ENCODE measurements at regions not wholly inside any gene's neighbourhood (a gene's known extent, or its start where the extent isn't known, plus 50 kb on each side); places are given as distances from the start of the nearest gene placed in this dataset.

DNA sequence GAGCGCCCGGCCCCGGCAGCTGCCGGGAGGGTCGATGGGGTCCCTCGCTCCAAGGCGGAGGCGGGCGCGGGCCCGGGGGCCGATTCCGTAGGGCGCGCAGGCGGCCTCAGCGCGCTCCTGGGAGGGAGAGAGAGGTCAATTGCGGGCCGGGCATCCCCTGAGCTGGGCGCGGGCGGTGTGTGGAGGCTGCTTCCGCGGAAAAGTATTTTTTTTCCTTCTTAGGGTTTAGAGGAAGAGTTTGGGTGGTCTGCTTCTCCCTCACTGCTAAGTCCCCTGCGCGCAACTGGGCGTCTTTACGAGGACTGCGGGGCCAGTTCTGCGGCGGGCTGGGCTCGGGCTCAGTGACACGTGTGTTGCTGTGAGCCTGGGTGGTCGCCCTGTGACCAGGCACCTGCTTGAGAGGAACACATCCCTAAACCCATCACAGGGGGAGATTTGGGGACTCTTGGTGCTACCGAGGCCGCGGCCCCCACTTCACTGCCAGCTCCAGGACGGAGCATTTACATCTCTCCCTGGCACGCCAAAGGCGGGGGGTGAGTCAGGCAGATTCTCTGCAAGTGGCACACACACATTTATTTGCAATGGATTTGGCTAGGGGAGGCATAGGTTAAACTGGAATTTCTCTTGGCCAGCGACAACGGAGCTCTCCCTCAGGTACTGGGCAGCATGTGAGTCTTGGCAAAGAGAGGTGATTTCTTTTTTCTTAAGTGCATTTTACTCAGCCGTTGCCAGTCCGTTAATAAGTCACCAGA is 151.2 kb upstream of the SLC4A4 start:
- TF ChIP-seq, protein P1, sequence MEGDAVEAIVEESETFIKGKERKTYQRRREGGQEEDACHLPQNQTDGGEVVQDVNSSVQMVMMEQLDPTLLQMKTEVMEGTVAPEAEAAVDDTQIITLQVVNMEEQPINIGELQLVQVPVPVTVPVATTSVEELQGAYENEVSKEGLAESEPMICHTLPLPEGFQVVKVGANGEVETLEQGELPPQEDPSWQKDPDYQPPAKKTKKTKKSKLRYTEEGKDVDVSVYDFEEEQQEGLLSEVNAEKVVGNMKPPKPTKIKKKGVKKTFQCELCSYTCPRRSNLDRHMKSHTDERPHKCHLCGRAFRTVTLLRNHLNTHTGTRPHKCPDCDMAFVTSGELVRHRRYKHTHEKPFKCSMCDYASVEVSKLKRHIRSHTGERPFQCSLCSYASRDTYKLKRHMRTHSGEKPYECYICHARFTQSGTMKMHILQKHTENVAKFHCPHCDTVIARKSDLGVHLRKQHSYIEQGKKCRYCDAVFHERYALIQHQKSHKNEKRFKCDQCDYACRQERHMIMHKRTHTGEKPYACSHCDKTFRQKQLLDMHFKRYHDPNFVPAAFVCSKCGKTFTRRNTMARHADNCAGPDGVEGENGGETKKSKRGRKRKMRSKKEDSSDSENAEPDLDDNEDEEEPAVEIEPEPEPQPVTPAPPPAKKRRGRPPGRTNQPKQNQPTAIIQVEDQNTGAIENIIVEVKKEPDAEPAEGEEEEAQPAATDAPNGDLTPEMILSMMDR (IDR thresholded peaks at IDR 0.05; ENCODE audit: control insufficient read depth, extremely low read depth, insufficient read depth), result no peak
- peak overlapping the region; percentile 74 for H3K4me3 ChIP-seq (ENCODE audit: low read depth, low read length)
- DNase-seq (ENCODE audit: low read depth), result peak; percentile 83

DNA sequence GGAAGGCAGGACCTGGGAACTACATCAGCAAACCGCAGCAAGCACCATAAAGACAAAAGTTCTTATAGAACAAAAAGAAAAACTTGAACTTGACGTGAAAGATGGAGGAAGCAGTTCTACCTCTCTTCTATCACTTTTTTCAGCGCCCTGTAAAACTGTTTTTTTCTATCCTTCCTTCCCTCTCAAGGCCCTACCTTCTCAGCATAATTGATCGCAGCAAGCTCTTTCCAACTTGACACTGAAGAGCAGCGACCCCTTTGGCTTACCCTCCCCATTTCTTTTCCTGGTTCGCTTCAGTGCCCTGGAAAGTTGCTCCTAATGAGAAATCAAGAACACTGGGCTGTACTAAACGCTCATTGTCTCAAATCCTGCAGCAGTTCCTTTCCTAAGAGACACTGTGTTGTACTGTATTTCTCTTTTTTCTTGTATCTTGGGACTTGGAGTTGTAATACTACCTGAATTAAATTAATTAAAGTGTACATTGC is 150.6 kb upstream of the SLC4A4 start:
- TF ChIP-seq, protein P1 (IDR thresholded peaks at IDR 0.05; ENCODE audit: control insufficient read depth, extremely low read depth, insufficient read depth), result no peak
- DNase-seq (ENCODE audit: low read depth), result no peak
- peak overlapping the region; percentile 74 for H3K4me3 ChIP-seq (ENCODE audit: low read depth, low read length)

DNA sequence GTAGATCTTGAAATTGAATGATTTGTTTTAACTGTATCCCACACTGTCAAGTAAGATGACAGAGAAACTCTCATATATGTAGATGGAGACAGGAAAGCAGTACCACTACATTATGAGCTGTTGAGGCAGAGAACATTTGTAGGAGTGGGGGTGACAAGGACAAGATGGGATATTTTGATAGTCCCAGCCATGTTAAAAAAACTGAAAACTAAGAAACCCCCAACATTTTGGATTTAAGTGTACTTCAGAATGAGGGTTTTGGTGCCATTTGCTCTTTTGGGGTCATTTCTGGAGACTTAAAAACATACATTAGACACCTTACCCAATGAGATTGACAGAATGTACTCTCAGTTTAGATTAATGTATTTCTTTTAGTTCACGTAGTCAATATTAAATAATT is 149.9 kb upstream of the SLC4A4 start:
- TF ChIP-seq, protein P1 (IDR thresholded peaks at IDR 0.05; ENCODE audit: control insufficient read depth, extremely low read depth, insufficient read depth), result no peak
- no peak for DNase-seq (ENCODE audit: low read depth)
- peak overlapping the region; percentile 74 for H3K4me3 ChIP-seq (ENCODE audit: low read depth, low read length)

DNA sequence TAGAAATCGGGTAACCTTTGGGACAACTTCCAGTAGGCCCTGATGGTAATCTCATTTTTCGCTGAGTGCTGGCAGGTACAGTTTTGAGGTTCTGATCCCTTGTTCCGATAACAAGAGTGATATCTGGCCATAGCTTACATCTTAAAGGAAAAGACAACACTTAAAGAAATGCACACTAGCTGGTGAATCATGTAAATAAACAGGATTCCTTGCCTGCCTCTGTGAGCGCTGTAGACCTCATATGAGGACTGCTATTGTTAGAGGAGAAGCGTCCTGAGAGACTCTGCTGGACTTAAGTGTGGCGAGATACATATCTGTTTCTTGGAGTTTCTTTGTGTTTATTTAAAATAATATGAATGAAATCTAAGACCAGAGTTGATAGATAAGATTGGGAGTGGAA is 149.3 kb upstream of the SLC4A4 start:
- H3K4me3 ChIP-seq (ENCODE audit: low read depth, low read length), result peak overlapping the region; percentile 74
- DNase-seq (ENCODE audit: low read depth), result peak; percentile 69
- TF ChIP-seq, protein P1 (IDR thresholded peaks at IDR 0.05; ENCODE audit: control insufficient read depth, extremely low read depth, insufficient read depth), result peak; percentile 58

DNA sequence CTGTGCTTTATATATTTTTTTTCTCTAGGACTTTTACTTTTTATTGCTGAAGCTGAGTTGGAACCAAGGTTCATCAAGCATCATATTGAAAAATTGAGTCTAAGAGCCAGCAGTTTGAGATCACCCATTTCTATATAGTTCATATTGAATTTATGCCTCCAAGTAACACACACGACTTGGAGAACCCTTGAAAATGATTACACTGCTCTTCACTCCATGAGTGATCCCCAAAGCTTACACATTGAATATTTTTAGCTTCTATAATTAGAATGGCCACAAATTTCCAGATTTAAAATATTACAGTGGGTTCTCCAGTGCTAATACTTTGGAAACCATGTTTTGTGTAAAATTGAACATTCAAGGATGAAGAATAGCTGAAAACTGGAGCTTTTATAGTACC is 144.4 kb upstream of the SLC4A4 start:
- no peak overlapping the region for H3K4me3 ChIP-seq (ENCODE audit: low read depth, low read length)
- TF ChIP-seq, protein P1 (IDR thresholded peaks at IDR 0.05; ENCODE audit: control insufficient read depth, extremely low read depth, insufficient read depth), result no peak
- DNase-seq (ENCODE audit: low read depth), result no peak

DNA sequence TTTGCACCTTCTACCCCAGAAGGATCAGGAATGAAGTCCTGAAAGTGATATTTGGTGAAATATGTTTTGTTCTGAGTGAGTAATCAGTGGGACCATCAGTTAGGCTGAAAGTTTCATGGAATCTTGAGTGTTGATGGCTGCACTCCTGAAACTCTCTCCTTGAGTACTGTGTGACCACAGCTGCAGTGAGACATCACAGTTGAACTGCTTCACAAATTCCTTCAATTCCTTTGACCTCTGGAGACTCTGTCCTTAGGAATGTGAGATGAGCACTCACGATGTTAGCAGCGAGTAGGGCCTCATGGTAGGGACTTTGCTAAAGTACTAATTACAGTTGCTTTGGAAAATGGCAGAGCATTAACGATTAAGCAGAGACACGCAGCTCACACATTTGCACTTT is 142.9 kb upstream of the SLC4A4 start:
- TF ChIP-seq, protein P1 (IDR thresholded peaks at IDR 0.05; ENCODE audit: control insufficient read depth, extremely low read depth, insufficient read depth), result no peak
- H3K4me3 ChIP-seq (ENCODE audit: low read depth, low read length), result no peak overlapping the region
- no peak for DNase-seq (ENCODE audit: low read depth)

DNA sequence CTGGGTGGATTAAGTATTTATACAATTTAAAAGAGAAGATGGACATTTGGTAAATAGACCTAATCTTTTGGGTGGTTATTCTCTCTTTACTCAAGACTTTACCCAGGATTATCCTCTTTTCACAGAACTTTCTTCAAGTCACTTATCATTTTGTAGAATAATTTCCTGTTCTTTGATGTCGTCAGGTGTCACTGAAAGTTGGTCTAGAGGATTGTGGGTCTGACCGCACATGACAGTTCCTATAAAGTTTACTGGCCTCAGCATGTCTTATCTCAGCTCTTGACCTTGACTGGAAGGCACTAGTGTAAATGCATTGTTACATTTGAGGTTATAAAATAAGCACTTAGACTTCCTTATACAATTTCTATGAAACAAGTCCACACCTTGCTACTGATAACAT is 139.9 kb upstream of the SLC4A4 start:
- no peak for DNase-seq (ENCODE audit: low read depth)
- no peak overlapping the region for H3K4me3 ChIP-seq (ENCODE audit: low read depth, low read length)
- TF ChIP-seq, protein P1 (IDR thresholded peaks at IDR 0.05; ENCODE audit: control insufficient read depth, extremely low read depth, insufficient read depth), result no peak
